ENCODE measurements at regions not wholly inside any gene's neighbourhood (a gene's known extent, or its start where the extent isn't known, plus 50 kb on each side); places are given as distances from the start of the nearest gene placed in this dataset.

DNA sequence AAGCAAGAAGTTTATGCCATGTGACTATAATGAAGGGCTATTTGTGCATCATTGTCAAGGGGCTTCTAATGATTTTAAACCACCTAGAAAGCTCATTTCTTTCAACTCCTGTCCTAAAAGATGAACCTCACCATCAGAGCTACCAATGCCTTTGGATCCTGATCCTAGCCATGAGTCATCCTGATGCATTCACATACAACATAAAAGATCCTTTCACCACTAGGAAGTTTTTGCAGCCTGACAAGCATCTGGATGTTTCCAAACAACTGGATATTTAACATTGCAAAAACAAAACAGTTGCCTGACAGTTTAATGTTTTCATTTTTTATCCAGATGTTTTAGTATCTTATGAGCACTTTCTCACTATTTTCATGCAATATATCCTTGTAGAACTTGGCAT is 425.3 kb downstream of the MBD2 start:
- DNase-seq: no peak

DNA sequence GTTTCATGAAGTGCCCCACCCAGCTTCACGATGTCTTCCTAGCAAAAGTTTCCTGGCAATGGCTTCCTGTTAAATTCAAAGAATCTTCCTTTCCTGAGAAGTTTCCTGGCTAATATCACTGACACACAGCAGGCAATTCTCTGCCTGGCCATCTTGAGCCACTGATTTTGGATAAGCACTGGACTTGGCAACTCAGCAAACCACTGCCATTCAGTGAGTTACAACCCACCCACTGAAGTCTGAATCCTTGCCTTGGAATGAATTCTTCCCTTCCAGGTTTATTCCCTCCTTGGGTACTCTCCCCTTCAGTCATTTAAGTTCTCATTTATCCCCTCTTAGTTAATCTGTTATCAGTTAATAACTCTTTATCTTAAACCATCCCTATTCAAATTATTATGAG is 426.0 kb downstream of the MBD2 start:
- no peak for DNase-seq

DNA sequence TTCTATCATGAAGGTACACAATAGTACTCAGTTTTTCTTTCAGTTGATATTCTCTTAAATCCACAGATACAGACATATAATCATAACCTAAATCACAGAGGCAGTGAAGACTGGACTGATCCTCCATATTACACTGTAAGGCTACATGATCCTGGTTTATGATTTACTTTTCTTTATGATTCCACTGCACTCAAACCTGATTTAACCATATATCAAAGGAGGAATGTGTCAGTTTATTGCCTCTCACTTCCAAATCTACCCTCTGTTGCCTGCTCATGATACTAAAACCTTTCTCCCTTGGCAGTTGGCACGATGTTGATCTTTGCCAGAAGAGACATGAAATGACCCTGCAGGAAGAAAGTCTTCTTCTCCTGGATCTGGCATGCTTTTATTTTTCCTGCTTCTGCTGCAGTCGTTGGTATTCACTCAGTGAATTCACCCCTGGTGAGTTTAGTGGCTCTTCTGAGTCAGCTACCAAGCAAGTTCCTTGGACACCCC is 426.4 kb downstream of the MBD2 start:
- no peak for DNase-seq

DNA sequence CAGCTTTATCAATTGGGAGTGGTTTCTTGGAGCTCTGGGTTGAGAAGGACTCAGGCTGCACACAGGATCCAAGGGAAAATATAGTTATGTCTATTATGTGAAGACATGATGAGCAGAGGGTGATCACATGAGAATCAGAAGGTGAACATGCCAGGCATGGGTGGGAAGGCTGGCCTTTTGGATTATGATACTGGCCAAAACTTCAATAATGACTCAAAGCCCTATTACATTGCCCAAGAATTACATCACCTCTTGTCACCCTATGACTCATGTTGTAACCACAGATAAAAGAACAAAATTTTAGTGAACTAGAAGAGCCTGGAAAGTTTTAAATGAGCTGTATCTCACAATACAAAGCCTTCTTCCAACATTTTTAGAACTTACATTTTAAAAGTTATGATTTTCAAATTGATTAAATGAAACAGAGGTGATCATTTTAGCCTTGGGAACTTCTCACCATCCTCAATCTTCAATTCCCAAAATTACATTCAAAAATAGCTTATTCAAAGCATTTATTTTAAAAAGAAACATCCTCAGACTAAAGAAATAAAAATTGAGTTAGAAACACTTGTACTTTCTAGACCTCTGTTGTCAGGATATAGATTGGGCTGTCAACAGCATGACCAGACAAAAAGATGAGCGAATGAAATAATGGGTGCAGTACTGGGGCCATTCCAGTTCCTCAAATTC is 428.3 kb downstream of the MBD2 start:
- DNase-seq: no peak

DNA sequence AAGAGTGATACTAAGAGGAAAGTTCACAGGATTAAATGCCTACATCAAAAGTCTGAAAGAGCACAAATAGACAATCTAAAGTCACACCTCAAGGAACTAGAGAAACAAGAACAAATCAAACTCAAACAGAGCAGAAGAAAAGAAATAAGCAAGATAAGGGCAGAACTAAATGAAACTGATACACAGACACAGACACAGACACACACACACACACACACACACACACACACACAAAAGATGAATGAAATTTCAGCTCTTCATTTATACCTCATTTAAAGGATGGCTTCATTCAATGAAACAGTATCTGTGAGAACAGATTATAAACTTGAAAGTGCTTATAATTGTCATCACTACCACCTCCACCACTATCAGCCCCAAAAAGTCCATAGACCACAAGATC is 428.9 kb downstream of the MBD2 start:
- no peak for DNase-seq

DNA sequence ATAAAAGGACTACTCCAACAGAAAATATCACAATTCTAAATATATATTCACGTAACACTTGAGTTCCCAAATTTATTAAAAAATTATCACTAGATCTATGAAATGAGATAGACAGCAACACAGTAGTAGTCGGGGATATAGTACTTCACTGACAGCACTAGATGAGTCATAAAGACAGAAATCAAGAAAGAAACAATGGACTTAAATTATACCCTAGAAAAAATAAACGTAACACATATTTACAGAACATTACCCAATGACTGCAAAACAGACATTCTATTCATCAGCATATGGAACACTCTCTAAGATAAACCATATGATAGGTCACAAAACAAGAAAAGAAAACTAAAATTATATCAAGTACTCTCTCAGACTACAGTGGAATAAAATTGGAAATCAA is 429.4 kb downstream of the MBD2 start:
- no peak for DNase-seq

- DNase-seq: no peak
Measured at GRCh38 chr18:53792762-53793161, 431.7 kb downstream of the MBD2 start.

DNA sequence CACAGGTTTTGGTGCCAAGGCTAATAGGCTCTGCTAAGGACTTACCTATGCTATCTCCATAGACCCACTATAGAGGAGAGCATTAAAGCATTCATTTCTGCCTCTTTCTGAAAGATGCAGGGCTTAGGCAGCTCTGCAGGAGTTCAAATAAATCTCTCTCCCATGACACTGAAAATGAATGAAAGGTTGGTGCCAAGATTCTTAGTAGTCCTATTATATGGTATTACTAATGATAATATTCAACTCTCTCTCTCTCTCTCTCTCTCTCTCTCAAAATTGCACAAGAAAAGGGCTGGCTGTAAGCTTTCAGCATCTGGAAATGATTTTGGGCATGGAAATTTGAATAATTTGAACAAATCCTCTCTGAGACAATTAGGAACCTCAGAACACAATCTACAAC is 433.7 kb downstream of the MBD2 start:
- no peak for DNase-seq

- no peak for DNase-seq
Measured at GRCh38 chr18:53789376-53790247, 434.9 kb downstream of the MBD2 start.

- no peak for DNase-seq
Measured at GRCh38 chr18:53785811-53786210, 438.7 kb downstream of the MBD2 start.

DNA sequence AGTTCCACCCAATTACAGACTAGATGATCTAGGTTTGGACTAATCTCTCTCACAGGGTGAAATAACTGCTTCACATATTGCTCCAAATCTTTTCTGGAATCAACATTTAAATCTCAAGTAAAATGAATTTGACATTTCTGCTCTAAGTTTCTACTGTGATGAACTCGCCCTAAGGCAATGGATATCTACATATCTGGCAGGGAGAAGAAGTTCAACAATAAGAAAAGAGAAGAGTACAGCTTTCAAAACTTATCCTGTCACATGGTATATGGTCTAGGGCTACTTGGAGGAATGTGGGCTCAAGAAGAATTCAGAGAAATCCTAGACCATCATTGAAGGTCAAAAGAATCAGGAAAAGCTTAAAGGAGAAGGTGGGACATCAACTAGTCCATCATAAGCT is 440.2 kb downstream of the MBD2 start:
- DNase-seq: no peak

DNA sequence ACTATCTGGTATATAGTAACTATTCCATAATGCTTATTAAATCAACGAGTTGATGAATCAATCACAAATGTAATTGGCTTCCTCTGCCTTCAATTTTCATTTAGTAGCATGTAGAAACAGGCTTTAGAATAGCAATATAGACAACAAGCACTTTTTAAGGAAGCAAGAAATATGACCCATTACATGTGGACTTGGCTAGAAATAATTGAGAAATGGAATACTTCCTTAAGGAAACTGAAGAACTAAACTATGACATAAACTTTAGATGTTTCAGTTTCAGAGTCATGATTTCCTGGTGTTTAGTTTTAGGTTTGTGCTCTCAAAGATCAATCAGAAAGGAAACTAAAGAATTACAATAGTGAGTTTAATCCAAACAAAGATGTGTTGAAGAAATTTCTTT is 443.8 kb downstream of the MBD2 start:
- DNase-seq: no peak

DNA sequence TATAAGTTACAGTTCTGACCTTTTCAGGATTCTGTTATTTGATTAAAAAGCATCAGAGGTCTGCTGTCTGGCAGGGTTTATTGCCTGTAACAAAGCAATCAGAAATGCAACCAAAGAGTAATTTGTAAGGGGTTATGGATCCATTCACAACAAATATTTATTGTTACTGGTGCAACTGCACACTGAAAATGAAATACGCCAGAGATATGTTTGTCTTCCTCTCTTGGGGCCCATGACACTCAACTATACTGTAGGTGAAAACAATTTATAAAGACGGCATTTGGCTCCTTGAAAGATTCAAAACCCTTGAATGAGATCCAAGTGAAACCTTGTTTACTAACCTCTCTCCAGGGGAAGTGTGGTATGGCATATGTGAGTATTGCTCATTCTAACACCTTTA is 452.2 kb downstream of the MBD2 start:
- DNase-seq: no peak

DNA sequence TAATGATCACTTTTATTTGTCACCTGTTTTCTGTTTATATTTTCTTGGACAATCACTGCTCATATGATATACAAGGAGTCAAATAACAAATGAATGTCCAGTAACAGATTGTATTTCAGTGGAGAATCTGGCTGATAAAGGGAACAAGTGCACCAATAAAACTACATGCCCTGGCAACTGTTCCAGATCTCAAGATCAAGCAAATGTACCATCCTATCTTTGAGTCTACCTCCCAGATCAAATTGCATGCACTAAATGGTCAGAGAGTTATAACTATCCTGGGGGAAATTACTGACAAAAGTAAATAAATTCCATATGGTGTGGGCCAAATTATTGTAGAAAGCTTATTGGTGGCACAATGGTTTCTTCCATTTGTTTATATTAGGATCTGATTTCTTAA is 452.8 kb downstream of the MBD2 start:
- no peak for DNase-seq

- no peak for DNase-seq
Measured at GRCh38 chr18:53765211-53765610, 459.3 kb downstream of the MBD2 start.

DNA sequence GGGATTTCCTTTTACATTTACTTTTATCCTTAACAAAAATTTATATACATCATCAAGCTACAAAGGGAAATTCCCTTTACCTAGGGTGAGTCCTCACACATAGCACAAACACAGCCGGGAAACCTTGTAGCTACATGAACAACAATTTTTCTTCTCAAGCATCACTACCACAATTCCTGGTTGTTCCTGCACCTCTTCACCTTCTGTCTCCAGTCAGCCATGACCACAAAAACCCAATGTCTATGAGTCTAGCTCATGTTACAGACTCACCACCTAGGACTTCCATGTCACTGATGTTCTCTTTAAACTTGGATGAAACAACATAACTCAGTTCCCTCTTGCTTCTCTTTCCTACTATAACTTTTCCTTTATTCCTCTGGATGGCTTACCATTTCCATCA is 460.4 kb downstream of the MBD2 start:
- no peak for DNase-seq

DNA sequence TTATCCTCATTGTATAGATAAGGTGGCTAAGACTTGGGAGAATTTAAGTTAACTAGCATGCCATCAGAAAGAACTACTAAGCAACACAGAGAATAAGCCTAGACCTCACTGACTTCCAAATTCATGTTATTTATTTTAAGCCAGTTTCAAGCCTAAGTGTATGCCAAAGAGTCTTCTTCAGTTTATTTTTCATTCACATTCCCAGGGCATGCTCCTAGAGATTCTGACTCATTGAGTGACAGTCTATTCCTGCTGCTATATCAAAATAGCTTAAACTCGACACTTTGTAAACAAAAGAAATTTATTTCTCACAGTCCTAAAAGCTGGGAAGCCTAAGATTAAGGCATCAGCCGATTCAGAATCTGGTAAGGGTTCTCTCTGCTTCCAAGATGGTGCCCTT is 467.1 kb downstream of the MBD2 start:
- no peak for DNase-seq

GRCh38 chr18:53756610-53756972 is 467.9 kb downstream of the MBD2 start:
- no peak for DNase-seq

- DNase-seq: no peak
Measured at GRCh38 chr18:53755914-53756609, 468.4 kb downstream of the MBD2 start.

DNA sequence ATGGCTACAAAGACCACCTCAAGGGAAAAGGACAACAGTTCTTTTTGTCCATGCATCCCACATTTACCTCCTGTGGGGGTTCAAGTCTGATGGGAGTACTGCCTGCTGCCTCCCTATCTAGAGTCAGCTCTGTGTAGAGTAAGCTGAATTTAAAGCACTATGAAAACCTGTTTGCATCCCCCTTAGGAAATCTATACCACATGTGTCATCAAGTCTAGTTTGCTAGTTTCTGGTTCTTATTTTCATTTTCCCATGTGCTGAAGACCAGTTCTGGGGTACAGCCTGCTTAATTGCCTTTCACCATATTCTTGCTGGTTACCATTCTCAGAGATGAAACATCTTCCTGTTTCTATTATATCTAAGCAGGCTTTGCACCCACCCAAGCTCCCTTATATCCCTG is 470.3 kb downstream of the MBD2 start:
- no peak for DNase-seq

- no peak for DNase-seq
Measured at GRCh38 chr18:53753601-53754000, 470.9 kb downstream of the MBD2 start.

GRCh38 chr18:53752781-53753367 is 471.6 kb downstream of the MBD2 start:
- DNase-seq: no peak

GRCh38 chr18:53749766-53750165 is 474.7 kb downstream of the MBD2 start:
- DNase-seq: no peak

Measured in activated CD4-positive, alpha-beta T cell treated with anti-CD3 and anti-CD28 coated beads, Interleukin-2, amount 50 U/mL, for 48 hours (primary cell).